Right ventricle myocardium inferior (tissue), 1 donor: ENCODE measurements at regions not wholly inside any gene's neighbourhood (a gene's known extent, or its start where the extent isn't known, plus 50 kb on each side); places are given as distances from the start of the nearest gene placed in this dataset.

Experiments used
- ATAC-seq: fragments of 200-7000 bp; cut with Tn5 transposase; one replicate; pipeline ENCODE4 v1.9.1; 2020; ENCODE audit warnings: mild to moderate bottlenecking, moderate library complexity
- DNase-seq: peaks from one replicate; pipeline ENCODE4 v3.0.0; 2021; ENCODE audit errors: missing footprints
- intact Hi-C: fragments of 100-400 bp; cut with DNase I; formaldehyde crosslinking; loops from one replicate; pipeline ENCODE4 v1.11.0; 2022
- donor health status: DM: no; HTN: yes; CAD: no; lungs with severe emphysema.

DNA sequence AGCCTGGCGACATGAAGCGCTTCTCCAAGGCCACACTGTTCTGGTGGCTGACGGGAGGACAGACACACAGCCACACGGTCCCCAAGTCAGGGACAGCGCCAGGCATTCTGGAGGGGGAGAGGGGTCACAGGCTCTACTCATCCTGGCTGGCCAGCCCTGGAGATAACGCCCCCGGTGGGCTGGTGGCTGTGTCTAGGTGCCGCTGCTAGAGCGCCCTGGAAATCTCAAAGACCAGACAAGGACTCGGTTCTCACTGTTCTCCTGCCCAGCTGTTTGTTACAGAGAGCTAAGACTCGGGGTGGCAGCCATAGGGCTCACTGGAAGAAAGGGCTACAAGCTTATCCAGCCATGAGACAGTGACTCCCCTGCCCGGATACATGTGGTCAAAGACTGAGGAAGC, 72.0 kb downstream of the KCNF1 start:
- peak; percentile 5 for ATAC-seq
- intact Hi-C loops, result no loop called here

DNA sequence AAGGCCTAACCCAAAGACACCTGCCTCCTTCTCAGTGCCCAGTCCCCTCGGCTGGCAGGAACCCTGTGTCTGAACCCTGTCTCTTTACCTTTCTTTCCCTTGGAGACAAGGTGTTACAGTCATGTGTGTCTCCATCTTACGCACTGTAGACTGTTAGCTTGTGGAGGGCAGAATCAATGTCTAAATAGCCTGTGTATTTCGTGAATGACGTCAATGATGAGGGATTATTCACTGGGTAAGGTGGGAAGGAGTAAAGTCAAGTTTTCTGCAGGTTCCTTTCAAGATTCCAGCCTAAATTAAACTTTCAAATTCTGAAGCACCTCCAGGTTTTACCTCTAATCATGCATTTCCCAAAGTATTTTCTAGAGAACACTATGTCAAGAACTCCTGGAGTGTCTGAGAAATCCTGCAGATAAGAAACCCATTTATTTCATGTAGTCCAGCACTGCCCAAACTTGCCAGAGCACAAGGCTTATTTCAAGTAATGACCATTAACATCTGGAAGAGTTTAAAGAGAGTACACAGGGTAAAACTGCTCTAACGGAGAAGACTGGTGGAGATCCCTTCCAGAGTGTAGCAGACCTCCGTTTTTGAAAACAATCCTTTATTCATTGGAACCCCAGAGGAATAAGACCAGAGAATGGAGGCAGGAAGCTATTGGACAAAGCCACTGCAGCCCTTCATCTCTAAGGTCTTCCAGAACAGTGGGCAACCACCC, 72.8 kb downstream of the KCNF1 start:
- no peak for DNase-seq
- ATAC-seq, result peak; percentile 76
- intact Hi-C loops, result no loop called here

More for the DNA sequence above, 72.0 kb downstream of the KCNF1 start:
- DNase-seq, result no peak

DNA sequence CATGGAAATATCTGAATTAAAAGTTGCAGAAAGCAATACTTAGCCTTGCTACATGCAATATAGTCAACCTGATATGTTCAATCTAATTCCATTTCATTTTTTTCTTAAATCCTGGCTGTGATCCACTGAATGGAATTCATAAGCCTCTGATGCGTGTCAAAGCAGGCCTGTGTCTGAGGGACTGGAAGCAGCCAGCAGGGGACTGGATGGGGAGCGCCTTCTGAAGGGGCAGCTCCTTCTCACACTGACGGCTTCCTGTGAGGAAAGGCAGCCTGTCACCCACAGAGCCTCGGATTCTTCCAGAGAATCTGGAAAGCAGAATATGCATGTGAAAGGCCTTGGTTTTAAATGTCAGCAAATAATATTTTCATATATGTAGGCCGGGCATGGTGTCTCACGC, 73.5 kb downstream of the KCNF1 start:
- intact Hi-C loops, result no loop called here
- DNase-seq, result no peak
- ATAC-seq, result peak; percentile 12

DNA sequence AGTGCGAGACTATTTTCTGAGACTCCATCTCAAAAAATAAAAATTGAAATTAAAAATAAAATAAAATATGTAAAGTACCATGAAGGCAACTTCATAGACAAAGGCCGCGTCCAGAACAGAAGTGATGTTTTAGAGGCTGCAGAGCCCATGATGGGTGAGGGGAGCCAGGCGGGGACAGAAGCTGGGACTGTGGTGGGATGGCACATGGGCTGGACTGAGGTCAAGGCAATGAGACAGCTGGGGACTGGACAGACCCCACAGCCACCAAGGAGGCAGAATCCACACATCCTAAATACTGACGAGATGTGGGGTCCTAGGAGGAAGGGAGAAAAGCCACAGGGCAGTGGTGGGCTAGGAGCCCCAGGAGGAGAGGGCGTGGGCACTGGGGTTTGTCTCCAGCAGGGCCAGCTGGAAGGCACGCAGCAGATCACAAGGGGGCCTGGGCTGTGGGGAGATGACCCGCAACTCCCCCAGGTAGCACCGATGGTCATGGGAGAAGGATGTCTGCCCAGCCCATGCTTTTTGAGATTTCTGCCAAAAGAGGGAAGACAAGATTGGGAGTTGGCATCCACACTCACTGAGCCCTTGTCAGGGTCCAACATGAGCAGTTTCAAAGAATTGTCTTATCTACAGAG, 74.3 kb downstream of the KCNF1 start:
- ATAC-seq (no peak), DNase-seq (no peak)
- intact Hi-C loops, result no loop called here

DNA sequence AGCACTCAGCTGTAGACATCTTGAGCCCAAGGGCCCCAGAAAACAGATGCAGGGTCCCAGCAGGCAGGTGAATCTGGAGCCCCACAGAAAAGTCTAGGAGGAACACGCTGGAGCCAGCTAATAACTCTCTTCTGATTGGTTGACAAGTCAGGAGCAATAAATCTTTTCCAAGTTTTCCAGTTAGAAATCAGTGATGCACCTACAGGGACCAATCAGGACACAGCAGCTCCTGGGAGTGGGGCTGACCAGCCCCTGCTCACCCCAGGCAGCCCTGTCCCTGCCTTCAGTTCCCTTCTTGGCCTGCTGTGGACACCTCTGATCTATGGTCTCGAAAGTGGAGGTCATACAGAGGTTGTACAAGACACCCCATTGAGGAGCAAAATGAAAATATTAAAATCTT, 75.7 kb downstream of the KCNF1 start:
- intact Hi-C loops, result no loop called here
- DNase-seq (no peak), ATAC-seq (no peak)

DNA sequence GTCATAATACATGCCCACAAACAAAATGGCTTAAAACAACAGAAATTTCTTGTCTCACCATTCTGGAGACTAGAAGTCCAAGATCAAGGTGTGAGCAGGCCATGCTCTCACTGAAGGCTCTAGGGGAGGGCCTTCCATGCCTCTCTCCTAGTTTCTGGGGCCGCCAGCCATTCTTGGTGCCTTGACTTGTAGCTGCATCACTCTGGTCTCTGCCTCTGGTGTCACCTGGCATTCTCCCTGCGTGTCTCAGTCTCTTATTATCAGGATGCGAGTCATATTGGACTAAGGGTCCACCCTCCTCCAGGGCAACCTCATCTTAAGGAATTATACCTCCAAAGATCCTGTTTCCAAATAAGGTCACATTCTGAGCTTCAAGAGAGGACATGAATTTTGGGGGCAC, 76.1 kb downstream of the KCNF1 start:
- DNase-seq (no peak), ATAC-seq (no peak)
- intact Hi-C loops, result no loop called here

DNA sequence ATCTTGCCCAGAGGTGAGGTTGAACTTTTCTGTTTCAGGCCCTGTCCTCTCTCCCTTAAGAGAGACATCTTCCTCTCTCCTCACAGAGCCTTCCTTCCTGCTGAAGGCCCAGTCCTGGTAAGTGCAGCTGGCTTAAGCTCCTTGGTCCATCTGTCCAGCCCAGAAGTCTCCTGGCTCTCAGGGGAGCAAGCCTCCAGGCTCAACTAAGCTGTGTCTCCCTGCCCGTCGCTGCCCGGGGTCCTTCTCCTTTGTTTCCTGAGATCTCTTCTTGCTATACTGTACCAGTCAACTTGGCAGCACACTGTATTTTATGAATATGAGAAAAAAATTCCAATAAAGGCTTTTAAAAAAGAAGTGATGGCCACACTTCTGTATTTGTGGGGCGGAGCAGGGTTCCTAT, 77.4 kb downstream of the KCNF1 start:
- no peak for ATAC-seq
- intact Hi-C loops, result no loop called here
- DNase-seq, result no peak

DNA sequence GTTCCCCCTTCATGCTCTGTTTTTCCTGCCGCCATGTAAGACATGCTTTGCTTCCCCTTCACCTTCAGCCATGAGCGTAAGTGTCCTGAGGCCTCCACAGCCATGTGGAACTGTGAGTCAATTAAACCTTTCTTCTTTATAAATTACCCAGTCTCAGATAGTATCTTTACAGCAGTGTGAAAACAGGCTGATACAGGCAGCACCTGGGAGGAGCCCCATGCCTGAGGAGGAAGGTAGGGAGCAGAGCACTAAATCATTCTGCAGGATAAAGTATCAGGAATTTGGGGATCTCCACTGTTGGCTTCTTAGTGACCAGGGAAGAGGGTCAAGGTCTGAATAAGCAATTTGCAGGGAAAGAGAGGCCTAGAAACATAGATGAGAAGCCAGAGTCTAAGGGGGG, 78.0 kb downstream of the KCNF1 start:
- intact Hi-C loops, result no loop called here
- no peak for DNase-seq
- no peak for ATAC-seq

DNA sequence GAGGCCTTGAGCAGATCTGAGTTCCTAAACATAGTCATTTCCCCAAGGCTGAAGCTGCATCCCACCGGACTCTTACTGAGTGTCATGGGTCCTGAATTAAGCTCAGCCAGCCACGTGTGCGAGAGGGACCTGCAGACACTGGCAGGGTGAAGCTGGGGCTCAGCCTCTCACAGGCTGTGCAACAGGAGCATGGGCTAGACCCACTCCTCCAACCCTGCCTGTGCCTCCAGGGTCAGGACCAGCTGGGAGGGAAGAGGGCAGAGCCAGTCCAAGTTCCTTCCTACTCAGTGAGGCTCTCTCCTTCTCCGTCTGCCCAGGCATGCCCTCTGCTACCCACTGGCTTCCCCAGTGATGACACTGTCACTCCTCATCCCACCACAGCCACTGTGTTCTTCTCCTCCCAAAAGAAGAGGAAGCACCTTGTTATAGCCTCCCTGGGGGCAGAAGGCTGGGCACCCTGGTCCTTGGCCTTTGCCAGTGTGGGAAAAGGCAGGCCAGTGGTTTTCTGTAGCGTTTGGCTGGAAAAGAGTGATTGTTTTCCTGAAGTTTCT, 78.9 kb downstream of the KCNF1 start:
- DNase-seq, result no peak
- intact Hi-C loops, result no loop called here
- no peak for ATAC-seq

DNA sequence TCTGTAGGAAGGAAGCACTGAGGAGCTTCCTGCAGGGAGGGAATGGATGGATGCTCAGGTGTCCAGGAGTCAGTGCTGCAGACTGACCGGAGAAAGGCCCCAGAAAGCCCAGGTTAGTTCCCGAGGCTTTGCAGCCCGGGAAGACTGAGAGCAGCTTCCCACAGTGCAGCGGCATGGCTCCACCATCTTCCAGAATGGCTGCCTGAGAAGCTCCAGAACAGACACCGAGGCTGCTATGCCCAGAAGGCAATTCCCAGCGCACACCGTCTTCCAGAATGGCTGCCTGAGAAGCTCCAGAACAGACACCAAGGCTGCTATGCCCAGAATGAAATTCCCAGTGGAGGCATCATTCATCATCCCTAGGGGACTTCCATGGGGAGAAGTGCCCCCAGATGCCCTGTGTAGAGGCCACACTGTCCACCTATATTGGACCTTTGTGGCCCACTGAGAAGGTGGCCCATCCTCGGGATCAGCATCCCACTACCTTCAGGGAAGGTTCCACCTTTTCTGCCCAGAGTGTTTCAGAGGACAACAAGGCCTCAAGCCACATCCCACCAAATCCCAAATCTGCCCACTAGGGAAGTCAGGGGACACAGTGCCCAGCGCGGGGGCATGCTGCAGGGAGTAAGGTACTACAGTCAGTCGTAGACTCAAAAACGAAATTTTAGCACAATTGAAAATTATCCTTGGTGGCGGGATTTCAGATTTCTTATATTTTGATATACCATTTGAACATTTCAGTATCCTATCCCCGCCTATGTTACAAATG, 80.5 kb downstream of the KCNF1 start:
- ATAC-seq, result no peak
- no peak for DNase-seq
- intact Hi-C loops, result no loop called here

DNA sequence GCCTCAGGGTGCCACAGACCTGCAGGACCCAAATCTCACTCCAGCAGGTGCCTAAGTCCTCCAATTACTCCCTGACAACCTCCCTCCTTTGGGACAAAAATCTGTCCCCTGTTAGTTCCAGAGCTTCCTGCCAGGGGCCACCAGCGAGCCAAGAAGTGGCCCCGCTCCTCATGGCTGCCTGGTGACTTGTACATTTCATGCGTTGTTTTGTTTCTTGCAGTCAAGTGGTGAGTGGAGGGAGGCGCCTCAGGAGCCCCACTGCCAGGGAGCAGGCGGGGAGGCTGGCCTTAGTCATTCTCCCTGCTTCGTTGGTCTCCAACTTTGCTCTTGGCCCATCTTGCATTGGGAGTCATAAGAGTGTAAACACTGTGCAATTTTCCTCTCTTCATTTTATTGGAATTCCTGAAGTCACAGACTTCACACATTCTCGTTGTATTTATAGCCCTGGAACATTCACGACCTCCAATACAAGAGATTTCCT, 81.3 kb downstream of the KCNF1 start:
- ATAC-seq (no peak), DNase-seq (no peak)
- intact Hi-C loops, result no loop called here

DNA sequence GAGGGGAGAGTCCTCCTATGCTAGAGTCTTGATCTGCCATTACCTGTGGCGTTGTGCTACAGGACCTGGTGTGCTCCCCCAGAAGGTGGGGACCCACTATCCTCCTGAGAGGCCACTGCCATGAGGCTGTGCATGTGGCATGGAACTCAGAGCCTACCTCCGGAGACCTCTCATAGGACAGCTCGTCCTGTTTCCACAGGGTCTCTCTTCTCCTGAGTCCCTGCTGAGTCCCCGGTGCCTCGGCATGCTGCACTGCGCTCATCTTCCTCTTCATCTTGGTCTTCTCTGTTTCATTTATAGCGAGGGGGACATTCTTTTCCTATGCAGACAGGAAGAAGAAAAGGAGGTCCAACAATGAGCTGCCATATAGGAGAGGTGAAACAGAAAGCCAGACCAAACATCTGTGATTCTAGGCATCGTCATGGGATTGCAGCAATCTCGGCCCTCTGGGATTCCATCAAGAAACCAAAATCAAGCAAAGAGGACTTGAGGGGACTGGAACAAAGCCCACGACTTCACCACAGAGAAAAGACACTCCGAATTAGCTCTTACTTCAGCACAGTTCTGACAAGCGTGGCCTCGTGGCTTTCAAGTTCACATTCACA, 83.7 kb downstream of the KCNF1 start:
- no peak for ATAC-seq
- intact Hi-C loops, result no loop called here
- DNase-seq, result no peak

DNA sequence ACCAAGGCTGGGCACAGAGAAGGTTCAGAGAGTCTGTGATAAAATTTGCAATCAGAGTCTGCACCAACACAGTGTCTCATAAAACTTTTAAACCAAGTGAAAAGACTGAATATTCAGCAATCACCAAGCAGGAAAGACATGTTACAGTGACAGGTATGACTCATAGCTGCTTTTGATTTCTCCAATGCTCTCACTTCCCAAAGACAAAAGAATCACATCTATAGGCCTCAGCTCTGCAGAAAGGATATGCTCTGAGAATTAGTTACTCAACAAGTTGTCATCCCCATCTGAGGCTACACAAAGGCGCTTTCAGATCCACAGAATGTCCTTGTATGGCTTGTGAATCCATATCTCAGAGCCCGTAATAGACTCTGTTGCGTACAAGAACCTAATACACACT, 92.5 kb downstream of the KCNF1 start:
- ATAC-seq (no peak), DNase-seq (no peak)
- intact Hi-C loops, result no loop called here

DNA sequence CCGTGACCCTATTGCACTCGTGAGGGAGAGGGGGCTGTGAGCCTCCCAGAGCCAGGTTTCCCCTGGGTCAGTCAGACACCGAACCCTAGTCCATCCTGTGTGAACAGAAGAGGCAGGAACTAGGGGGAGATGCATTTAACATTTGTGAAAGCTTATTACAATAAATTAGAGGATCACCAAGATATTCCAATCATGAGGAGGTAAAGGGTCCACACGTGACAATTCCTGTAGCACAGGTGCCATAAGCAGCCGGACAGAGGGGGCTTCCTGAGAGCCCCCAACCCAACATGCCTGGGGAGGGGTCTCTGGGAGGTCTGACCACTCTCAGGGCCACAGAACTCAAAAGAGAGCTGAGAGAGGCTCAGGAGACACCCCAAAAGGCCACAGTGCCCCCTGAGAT, 93.3 kb downstream of the KCNF1 start:
- ATAC-seq (no peak), DNase-seq (no peak)
- intact Hi-C loops, result no loop called here

DNA sequence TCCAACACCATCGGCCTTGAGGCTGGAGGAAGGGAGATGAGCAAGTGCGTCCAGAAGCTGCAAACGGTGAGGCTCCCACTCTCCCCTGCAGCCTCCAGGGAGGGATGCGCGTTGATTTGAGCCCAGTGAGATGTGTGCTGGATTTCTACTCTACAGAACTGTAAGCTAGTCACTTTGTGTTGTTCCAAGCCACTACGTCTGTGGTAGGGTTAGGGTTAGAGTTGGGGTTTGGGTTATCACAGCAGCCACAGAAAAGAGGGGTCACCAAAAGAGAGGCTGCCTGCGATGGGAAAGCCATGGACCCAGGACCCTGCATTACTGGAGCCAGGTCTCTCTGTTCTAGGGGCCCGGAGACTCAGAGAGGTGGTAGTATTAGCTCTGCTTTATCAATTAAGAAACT, 94.5 kb downstream of the KCNF1 start:
- intact Hi-C loops, result no loop called here
- DNase-seq (no peak), ATAC-seq (no peak)

DNA sequence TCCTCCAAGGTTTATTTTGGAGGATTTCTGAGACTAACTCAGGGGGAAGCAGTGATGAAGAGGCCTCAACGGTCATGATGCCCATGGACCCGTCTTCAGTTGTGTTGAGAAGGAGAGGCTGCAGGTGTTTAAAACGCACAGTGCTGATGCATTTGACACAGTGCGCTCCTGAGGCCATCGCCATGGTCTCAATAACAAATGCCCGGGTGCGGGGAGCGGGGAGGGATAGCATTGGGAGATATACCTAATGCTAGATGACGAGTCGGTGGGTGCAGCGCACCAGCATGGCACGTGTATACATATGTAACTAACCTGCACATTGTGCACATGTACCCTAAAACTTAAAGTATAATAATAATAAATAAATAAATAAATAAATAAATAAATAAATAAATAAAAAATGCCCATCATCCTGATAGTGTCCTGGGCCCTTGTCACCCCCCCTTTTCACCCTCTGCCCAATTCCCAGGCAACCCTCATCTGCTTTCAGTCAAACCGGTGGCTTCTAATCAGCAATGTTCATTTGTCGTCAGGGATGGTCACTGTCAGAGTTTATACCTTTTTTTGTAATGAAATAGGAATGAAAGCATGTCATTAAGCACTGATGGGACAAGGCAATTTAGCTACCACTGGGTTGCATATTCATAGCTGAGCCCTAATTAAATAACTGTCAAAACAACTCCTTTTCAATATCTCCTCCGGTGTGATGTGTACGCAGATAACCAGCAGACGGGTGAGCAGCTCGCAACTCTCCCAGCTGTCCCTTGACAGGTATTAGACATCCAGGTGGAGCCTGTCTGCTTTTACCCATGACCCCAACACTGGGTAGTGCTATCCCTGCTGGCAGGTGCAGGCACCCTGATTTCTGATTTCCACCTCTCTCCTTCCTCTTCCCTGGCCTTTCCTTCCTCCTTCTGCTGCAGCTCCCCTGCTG, 95.9 kb downstream of the KCNF1 start:
- intact Hi-C loops, result no loop called here
- ATAC-seq, result no peak
- no peak for DNase-seq

DNA sequence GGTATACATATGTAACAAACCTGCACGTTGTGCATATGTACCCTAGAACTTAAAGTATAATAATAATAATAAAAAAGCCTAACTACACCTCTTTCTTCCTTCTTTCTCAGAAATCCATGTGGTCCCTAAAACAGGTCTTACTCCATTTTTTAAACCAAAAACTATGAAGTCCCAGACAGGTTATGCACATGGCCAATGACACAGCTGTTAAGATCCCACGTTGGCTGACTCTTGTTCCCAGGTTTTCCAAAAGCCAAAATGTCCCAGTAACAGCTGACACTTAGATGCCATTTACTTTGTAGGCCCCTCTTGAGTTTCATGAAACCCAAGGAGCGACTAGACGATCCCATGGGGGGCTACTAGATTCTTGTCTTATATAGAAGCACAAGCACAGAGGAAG, 97.0 kb downstream of the KCNF1 start:
- ATAC-seq, result no peak
- DNase-seq, result no peak
- intact Hi-C loops, result no loop called here

DNA sequence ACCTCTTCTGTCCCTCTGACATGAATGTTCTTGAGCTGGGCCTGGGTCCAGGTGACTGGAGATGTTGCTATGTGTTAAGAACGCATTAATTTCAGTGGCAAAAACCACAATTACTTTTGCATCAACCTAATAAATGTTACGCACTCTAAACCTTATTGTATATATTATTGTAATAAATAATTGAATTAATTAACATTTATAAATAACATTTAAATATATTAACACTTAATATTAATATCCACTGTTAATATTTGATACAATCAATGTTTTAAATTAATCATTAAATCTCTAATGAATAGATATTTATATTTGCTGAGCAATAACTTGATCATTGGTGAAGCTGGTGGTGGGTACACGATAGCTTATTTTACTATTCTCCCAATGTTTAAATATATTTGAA, 97.4 kb downstream of the KCNF1 start:
- intact Hi-C loops, result no loop called here
- no peak for DNase-seq
- no peak for ATAC-seq
